NCI-H446 treated with DMSO at 0.1 percent for 48 hours (cell line): ENCODE measurements at regions not wholly inside any gene's neighbourhood (a gene's known extent, or its start where the extent isn't known, plus 50 kb on each side); places are given as distances from the start of the nearest gene placed in this dataset.

Experiments used
- DNase-seq: peaks from one replicate; lab custom pipeline; 2025; lab: John Stamatoyannopoulos, UW

DNA sequence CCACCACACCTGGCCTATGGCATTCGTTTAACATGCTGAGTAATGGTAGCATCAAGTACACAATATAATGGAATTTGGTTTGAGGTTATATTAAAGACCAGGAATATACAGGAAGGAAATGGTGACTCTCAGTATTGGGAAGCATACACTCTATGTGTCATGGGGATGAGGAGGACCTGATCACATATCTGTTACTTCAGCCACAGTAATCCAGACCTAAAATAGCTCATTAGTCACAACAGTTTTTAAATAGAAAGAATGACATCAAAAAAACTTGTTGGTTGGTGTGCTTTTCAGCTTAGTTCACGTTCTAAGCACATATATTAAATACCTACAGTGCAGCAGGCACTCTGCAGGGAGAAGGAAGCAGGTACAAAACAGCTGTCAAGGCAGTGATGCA lies 52.5 kb upstream of the ATP2C1 start:
- DNase-seq, result no peak

DNA sequence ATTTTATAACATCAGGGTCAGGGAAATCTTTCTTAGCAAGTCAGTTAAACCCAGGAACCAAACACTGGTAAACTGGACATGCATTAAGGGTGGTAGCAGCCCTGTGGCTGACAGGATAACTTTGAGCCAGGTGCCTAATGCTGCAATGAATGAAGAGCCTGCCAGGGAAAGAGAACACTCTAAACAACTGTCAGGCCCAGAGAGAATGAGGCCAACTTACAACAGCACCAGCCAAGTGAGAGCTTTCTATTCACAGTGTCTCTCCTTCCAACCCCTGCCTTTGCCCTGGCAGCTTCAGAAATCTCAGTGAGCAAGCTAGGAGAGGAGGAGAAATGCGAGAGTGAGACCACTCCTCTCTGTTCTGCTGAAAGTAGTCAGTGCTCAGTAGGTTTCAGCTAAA lies 50.4 kb upstream of the ATP2C1 start:
- no peak for DNase-seq
